ENCODE measurements at regions not wholly inside any gene's neighbourhood (a gene's known extent, or its start where the extent isn't known, plus 50 kb on each side); places are given as distances from the start of the nearest gene placed in this dataset.

GRCh38 chr6:120116343-120116742 lies 766.8 kb upstream of the MAN1A1 start (continued):
- no peak for TF ChIP-seq POLR2AphosphoS5 (IDR thresholded peaks at IDR 0.05; ENCODE audit: low read depth, low read length)
- TF ChIP-seq MAX (IDR thresholded peaks at IDR 0.05; ENCODE audit: low read depth), result no peak
- no peak for TF ChIP-seq RCOR1 (IDR thresholded peaks at IDR 0.05; ENCODE audit: low read length)

- Histone ChIP-seq H4K20me1 (ENCODE audit: insufficient read depth) (no peaks in the 10 kb centered on the region), H3K4me3 (ENCODE audit: low read depth in 2 of 2, low read length in 1 of 2) (no peak overlapping the region), H3F3A (replicated peaks; ENCODE audit: insufficient read depth) (no peaks in the 10 kb centered on the region), H3K27me3 (ENCODE audit: insufficient read depth) (no peaks in the 10 kb centered on the region), H3K4me2 (no peak overlapping the region), H3K9ac (no peak overlapping the region), H3K27ac (ENCODE audit: low read depth in 2 of 2, low read length in 1 of 2) (no peak overlapping the region), H3K36me3 (replicated peaks in 1 of 2; ENCODE audit: control insufficient read depth in 1 of 2, insufficient read depth in 2 of 2, low read length in 1 of 2) (peaks cover 0 to 6% of the 10 kb centered on the region in 2 experiments), H2AFZ (ENCODE audit: low read depth) (no peak overlapping the region), H3K4me1 (ENCODE audit: control insufficient read depth in 1 of 2, insufficient read depth in 2 of 2, low read depth in 1 of 2, low read length in 1 of 2) (no peaks in the 10 kb centered on the region), H3K9me2 (no peaks in the 10 kb centered on the region), H3K79me2 (ENCODE audit: insufficient read depth) (no peaks in the 10 kb centered on the region), H3K9me3 (peaks cover 5% of the 10 kb centered on the region; the same call in 1 of the 2 replicates)
- no peak for DNase-seq
- ChIA-PET POLR2A (no interaction called here), CTCF (no interaction called here)
- no peak for TF ChIP-seq RXRA (IDR thresholded peaks at IDR 0.05; ENCODE audit: borderline replicate concordance, low read depth)
- TF ChIP-seq GABPA (IDR thresholded peaks at IDR 0.05; ENCODE audit: low read depth), result no peak
- TF ChIP-seq JUND (IDR thresholded peaks at IDR 0.05), result no peak
- TF ChIP-seq TCF12 (IDR thresholded peaks at IDR 0.05), result no peak
- no peak for TF ChIP-seq TAF1 (IDR thresholded peaks at IDR 0.05; ENCODE audit: borderline replicate concordance, low read depth, low read length)
- TF ChIP-seq PBX3 (IDR thresholded peaks at IDR 0.05), result no peak
- TF ChIP-seq GATA2 (CRISPR knock-in tag; IDR thresholded peaks at IDR 0.05), result no peak
- TF ChIP-seq ZBTB33 (IDR thresholded peaks at IDR 0.05; ENCODE audit: borderline replicate concordance, low read depth), result no peak
- no peak for TF ChIP-seq RAD21 (IDR thresholded peaks at IDR 0.05; ENCODE audit: low read length)
- no peak for TF ChIP-seq FOXM1 (IDR thresholded peaks at IDR 0.05; ENCODE audit: low read depth)
- no peak for TF ChIP-seq POLR2AphosphoS5 (IDR thresholded peaks at IDR 0.05; ENCODE audit: low read depth, low read length)
- TF ChIP-seq SMC3 (IDR thresholded peaks at IDR 0.05; ENCODE audit: low read depth, low read length), result no peak
- TF ChIP-seq CTCF (IDR thresholded peaks at IDR 0.05), result no peak
- TF ChIP-seq NFIC (IDR thresholded peaks at IDR 0.05; ENCODE audit: borderline replicate concordance), result no peak
- no peak for TF ChIP-seq IRF3 (IDR thresholded peaks at IDR 0.05; ENCODE audit: low read depth, low read length)
- TF ChIP-seq FOSL2 (IDR thresholded peaks at IDR 0.05; ENCODE audit: borderline replicate concordance, low read depth), result no peak
Observed at GRCh38 chr6:120112980-120113379, 763.4 kb upstream of the MAN1A1 start.
